GM03348 (cell line): ENCODE measurements at regions not wholly inside any gene's neighbourhood (a gene's known extent, or its start where the extent isn't known, plus 50 kb on each side); places are given as distances from the start of the nearest gene placed in this dataset.

Experiments used
- DNase-seq: peaks from one replicate; pipeline ENCODE4 v3.0.0; 2012; ENCODE audit warnings: low spot score

DNA sequence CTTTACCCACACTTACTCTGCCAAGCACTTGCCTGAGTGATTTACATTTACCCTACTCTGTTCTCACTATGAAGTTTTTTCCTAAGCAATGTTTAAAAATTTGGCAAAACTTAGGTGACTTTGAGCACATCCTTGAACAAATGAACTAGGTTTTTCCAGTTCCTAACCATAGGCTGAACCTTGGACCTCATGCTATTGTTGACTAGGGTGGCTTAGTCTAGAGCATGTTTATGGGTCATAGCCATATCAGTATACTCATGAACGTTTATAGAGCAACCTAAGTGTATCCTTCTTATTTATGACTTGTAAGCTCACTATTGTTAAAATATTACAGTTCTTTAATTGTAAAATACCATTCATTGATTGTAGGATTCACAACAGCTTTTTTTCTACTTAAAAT lies 85.0 kb upstream of the KRR1 start:
- DNase-seq: no peak

DNA sequence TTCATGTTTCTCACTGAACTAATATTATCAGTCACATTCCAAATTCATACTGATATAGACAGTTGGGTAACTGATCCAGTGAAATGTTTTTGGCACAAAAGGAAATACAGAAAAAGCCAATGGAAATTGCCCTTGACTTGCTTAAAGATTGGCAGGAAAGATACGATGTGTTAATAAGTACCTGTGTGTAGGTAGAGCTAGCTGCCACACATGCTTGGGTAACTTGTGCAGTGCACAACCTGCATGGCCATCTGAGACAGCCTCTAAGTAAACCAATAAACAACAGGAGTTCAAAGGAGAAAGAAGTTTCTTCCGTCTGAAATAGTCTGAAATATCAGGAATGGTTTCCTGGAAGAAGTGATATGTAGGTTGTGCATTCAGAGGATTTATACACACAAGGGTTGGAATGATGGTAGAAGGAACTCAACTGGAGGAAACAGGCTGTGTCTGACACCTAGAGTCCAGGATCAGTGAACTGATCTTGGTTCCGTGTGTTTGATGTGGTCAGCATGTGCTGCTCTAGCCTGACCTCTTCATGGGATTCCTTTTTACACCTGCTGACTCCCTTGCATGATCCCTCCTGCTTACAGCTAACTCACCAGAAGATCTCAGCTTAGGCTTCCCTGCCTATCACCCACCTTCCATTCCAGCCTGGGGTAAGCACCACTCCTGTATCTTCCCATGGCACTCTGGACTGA lies 81.4 kb upstream of the KRR1 start:
- no peak for DNase-seq

- no peak for DNase-seq
Observed at GRCh38 chr12:75592086-75592485, 80.7 kb upstream of the KRR1 start.

DNA sequence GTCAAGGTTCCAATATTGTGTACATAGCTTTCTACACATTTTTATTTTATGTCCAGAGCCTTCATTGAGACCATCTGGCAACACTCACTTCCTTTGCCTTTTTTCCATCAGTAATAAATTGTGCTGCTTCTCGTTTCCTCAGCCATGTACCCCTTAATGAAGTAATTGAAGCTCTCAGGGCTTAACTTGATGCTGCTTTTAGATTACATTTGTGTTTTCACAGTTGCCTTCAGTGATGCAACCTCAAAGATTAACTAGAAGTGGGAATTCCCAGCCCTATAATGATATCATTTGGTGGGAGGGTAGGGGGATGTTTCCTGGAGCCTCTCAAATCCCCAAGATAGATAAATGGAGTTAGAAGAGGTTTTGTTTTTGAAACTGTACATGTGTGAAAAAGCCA lies 80.2 kb upstream of the KRR1 start:
- no peak for DNase-seq

GRCh38 chr12:75589801-75590200 lies 78.4 kb upstream of the KRR1 start:
- DNase-seq: no peak

- DNase-seq: peak; percentile 5
Observed at GRCh38 chr12:75587340-75588106, 76.1 kb upstream of the KRR1 start.

- DNase-seq: peak; percentile 27
Observed at GRCh38 chr12:75585330-75585729, 73.9 kb upstream of the KRR1 start.

GRCh38 chr12:75583355-75583754 lies 71.9 kb upstream of the KRR1 start:
- no peak for DNase-seq

DNA sequence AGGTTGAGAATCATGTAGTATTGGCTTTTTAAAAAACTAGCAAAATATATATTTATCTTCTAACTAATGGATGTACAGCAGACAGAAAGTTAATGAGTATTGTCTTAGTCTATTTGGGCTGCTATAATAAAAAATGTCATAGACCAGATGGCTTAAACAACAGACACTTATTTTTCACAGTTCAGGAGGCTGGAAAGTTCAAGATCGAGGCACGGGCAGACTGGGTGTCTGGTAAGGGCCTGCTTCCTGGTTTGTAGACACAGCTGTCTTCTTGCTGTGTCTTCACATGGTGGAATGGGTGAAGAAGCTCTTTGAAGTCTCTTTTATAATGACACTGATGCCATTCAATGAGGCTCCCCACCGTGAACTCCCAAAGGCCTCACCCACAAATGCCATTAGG lies 70.1 kb upstream of the KRR1 start:
- no peak for DNase-seq

- DNase-seq: no peak
Observed at GRCh38 chr12:75579552-75579951, 68.1 kb upstream of the KRR1 start.

DNA sequence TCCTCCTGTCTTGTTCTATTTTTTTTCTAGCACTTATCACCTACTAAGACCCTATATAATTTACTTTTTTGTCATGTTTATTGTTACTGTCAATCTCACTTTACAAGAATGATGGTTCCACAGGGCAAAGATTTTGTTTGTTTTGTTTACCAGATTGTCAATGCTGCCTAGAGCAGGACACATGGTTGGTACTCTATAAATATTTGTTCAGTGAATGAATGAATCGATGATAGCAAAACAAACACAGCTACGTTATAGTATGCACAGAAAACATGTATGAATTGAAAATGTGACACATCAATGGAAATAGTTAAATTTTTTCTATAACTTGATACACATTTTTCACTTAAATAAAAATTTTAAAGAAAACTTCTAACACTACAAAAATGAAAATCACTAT lies 67.1 kb upstream of the KRR1 start:
- no peak for DNase-seq

DNA sequence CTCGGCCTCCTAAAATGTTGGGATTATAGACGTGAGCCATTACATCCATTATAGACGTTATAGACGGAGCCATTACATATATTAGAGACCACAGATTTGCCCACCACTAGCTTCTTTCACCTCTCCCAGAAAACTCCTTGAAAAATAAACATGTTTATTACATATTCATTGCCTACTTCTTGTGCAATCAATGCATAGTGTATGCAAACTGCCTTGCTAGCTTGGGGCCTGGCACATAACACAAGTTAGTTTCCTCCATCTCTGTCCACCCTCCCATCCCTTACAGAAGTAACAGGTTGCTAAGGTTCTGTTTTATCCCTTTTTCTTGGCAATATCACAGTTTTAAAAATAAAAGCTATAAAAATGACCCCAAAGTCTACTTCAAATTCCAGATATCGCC lies 66.4 kb upstream of the KRR1 start:
- no peak for DNase-seq

- no peak for DNase-seq
Observed at GRCh38 chr12:75571656-75572205, 60.3 kb upstream of the KRR1 start.

- no peak for DNase-seq
Observed at GRCh38 chr12:75571204-75571603, 59.8 kb upstream of the KRR1 start.

DNA sequence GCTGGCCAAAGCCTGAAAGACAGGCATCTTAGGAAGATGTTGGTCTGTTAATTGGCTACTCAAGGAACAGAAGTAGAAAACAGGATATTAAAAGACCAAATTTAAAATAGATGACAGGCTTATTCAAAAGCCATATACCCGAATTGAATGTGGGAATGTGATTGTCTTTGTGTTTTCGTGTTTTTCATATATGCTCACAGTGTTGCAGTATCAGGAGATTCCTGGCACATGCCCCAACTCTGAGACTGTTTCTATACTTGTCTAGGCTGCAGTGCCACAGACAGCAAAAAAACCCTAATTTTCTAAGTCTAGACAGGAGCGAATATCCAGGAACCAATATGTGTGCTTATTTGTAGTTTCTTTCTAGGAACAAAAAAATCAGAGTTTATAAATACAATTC lies 57.4 kb upstream of the KRR1 start:
- no peak for DNase-seq

- DNase-seq: no peak
Observed at GRCh38 chr12:75568393-75568792, 57.0 kb upstream of the KRR1 start.

- DNase-seq: no peak
Observed at GRCh38 chr12:75565795-75566194, 54.4 kb upstream of the KRR1 start.

DNA sequence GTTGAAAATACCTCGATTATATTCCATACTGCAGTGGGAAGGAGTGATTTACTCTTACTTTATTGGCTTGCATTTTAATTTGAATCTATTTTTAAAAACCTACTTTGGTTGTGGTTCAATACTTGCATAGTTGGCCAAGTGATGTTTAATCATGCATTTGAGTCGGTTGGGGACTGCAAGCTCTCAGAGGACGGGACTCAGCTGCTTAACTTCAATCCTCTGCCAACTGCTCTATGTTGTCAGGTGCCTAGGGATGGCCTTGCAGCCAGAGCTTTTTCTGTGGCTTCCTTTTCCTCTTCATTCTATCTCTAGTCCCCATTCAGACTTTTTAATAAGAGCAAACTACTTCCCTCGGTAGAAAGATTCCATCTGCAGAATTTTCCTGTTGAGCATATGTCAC lies 53.4 kb upstream of the KRR1 start:
- no peak for DNase-seq

- peak; percentile 52 for DNase-seq
Observed at GRCh38 chr12:75564398-75564797, 53.0 kb upstream of the KRR1 start.

DNA sequence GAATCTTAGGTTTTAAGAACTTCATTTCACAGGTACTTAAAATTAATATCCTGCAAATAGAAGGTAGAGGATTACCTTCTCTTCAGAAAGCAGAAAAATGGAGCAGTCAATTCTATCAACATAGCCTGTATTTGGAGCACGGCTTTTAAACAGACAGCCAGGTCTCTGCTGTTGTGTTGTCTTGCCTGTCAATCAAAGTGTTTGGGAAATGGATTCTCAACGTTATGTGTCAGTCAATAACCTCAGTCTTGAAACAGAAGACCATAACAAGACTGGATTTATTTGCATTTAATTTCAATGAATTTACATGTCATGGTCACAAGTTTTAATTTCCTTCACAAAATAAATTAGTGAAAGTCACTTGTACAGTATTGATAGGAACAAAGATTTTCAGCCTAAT lies 51.9 kb upstream of the KRR1 start:
- no peak for DNase-seq

- no peak for DNase-seq
Observed at GRCh38 chr12:75561921-75562320, 50.5 kb upstream of the KRR1 start.
